Lower lobe of right lung (tissue), 2 donors: ENCODE measurements at regions not wholly inside any gene's neighbourhood (a gene's known extent, or its start where the extent isn't known, plus 50 kb on each side); places are given as distances from the start of the nearest gene placed in this dataset.

Source experiments
- ATAC-seq, 2 donors: fragments of 200-7000 bp; cut with Tn5 transposase; one replicate each; pipeline ENCODE4 v1.9.1; 2020 to 2022; ENCODE audit warnings: mild to moderate bottlenecking in 2 of 2, moderate library complexity in 2 of 2
- DNase-seq: peaks from one replicate; pipeline ENCODE4 v3.0.0-alpha.2; 2020
- H3K27ac ChIP-seq: fragments of 200-600 bp; one replicate; pipeline ENCODE4 v1.8.0; 2022
- H3K27me3 ChIP-seq: fragments of 200-600 bp; one replicate; pipeline ENCODE4 v1.8.0; 2022; ENCODE audit warnings: low read depth
- H3K36me3 ChIP-seq: fragments of 200-600 bp; one replicate; pipeline ENCODE4 v1.8.0; 2022; ENCODE audit warnings: mild to moderate bottlenecking
- H3K4me1 ChIP-seq: fragments of 200-600 bp; one replicate; pipeline ENCODE4 v1.8.0; 2022
- H3K4me3 ChIP-seq: fragments of 200-600 bp; one replicate; pipeline ENCODE4 v1.8.0; 2022; ENCODE audit warnings: mild to moderate bottlenecking
- H3K9me3 ChIP-seq: fragments of 200-600 bp; one replicate; pipeline ENCODE4 v1.8.0; 2022
- CTCF ChIP-seq: fragments of 200-600 bp; IDR thresholded peaks from one replicate; pipeline ENCODE4 v1.8.0; 2022; ENCODE audit warnings: antibody characterized with exemption, mild to moderate bottlenecking
- intact Hi-C: fragments of 100-400 bp; cut with DNase I; formaldehyde crosslinking; loops from one replicate; pipeline ENCODE4 v1.11.0; 2022
- donor health status: DM: no; HTN: yes; CAD: no; lungs with severe emphysema.

- Histone ChIP-seq H3K27ac (peak overlapping the region; percentile 44), H3K27me3 (no peaks in the 10 kb centered on the region), H3K4me3 (no peak overlapping the region), H3K4me1 (peaks cover 8% of the 10 kb centered on the region), H3K9me3 (no peaks in the 10 kb centered on the region), H3K36me3 (no peaks in the 10 kb centered on the region)
- DNase-seq (no peak), ATAC-seq (peak in 1 of 2 donors; percentile 33)
- TF ChIP-seq CTCF, result no peak
- intact Hi-C loops, result no loop called here
These were observed 144.7 kb upstream of the ITGA4 start for GRCh38 chr2:181312515-181312927.

- H3K36me3 ChIP-seq, result no peaks in the 10 kb centered on the region
- no peak overlapping the region for H3K27ac ChIP-seq
- no peak for ATAC-seq
These were observed 143.3 kb upstream of the ITGA4 start for GRCh38 chr2:181313845-181314244.

DNA sequence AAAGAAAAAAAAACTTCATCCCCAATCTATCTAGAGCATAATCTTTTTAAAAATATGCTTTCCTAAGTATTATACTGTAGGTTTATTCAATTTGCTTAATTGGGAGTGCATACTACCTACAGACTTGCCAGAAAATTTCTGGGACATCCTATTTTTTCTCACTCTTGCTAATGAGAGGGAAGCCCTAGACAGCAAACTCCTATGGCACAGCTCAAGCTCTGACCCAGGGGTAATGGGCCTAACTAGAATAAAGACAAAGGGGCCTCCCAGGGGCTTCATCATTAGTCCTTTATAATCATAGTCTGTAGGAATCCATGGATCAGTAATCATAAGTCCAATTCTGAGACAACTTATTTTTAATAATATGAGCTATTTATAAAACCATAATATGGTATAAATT is 142.6 kb upstream of the ITGA4 start:
- intact Hi-C loops, result no loop called here
- DNase-seq (no peak), ATAC-seq (no peak)
- no peaks in the 10 kb centered on the region for H3K36me3 ChIP-seq
- H3K9me3 ChIP-seq, result no peaks in the 10 kb centered on the region
- no peak overlapping the region for H3K4me3 ChIP-seq
- H3K4me1 ChIP-seq, result no peaks in the 10 kb centered on the region
- no peaks in the 10 kb centered on the region for H3K27me3 ChIP-seq
- TF ChIP-seq CTCF, result no peak
- H3K27ac ChIP-seq, result no peak overlapping the region

More at GRCh38 chr2:181313845-181314244, 143.3 kb upstream of the ITGA4 start:
- H3K27me3 ChIP-seq, result no peaks in the 10 kb centered on the region
- H3K9me3 ChIP-seq, result no peaks in the 10 kb centered on the region
- no peak for TF ChIP-seq CTCF
- no peak overlapping the region for H3K4me3 ChIP-seq
- no peak for DNase-seq
- H3K4me1 ChIP-seq, result peaks cover 2% of the 10 kb centered on the region
- intact Hi-C loops, result no loop called here

GRCh38 chr2:181317511-181317910 is 139.7 kb upstream of the ITGA4 start:
- Histone ChIP-seq H3K27ac (no peak overlapping the region), H3K36me3 (no peaks in the 10 kb centered on the region), H3K9me3 (no peaks in the 10 kb centered on the region), H3K4me1 (no peaks in the 10 kb centered on the region), H3K4me3 (no peak overlapping the region), H3K27me3 (no peaks in the 10 kb centered on the region)
- TF ChIP-seq CTCF, result no peak
- DNase-seq (no peak), ATAC-seq (no peak)
- intact Hi-C loops, result no loop called here

DNA sequence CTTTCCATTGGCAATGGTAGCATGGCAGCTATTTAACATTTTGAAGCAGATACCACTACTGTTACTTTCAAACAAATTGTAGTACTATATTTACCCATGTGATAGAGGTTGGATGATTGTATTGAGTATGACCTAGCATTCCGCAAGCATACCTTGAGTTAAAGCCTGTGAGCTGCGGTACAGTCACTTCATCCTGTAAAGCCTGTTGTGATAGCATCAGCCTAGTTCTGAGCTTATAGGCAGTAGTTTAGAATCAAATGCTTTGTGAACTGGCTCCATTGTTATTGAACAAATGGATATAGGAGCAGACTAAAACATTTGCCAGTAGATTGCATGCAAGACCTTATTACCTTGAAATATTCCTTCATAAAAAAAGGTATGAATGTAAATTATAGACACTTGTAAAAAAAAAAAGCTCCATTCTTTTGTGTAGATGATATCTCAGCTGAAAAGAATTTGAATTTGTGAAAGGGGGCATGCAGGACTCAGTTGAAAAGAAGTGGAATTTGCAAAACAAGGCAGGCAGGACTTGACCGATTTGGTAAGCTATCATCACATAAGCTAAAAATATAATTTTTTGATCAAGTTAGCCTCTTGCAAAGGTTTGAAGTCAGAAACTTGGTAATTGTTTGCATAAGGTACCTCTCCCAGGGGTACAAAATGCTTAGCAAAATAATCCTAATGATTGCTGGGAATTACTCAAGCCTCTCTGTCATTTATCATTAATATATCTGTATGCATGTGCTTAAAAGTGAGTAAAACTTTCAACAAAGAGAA is 138.5 kb upstream of the ITGA4 start:
- no peaks in the 10 kb centered on the region for H3K4me1 ChIP-seq
- no peak overlapping the region for H3K4me3 ChIP-seq
- no peak for DNase-seq
- TF ChIP-seq CTCF, result no peak
- intact Hi-C loops, result no loop called here
- H3K36me3 ChIP-seq, result no peaks in the 10 kb centered on the region
- H3K9me3 ChIP-seq, result no peaks in the 10 kb centered on the region
- H3K27me3 ChIP-seq, result no peaks in the 10 kb centered on the region
- no peak for ATAC-seq
- H3K27ac ChIP-seq, result no peak overlapping the region
